Right atrium auricular region (tissue), 2 donors: ENCODE measurements at regions not wholly inside any gene's neighbourhood (a gene's known extent, or its start where the extent isn't known, plus 50 kb on each side); places are given as distances from the start of the nearest gene placed in this dataset.

ENCODE experiments used
- DNase-seq: peaks from one replicate; pipeline ENCODE4 v3.0.0-alpha.2; 2019; ENCODE audit warnings: low spot score
- H3K27ac ChIP-seq, 2 donors: fragments of 200-600 bp; sonication (generic); 1 replicate in 1 of 2; 2 replicates in 1 of 2; pipeline ENCODE4 v1.5.1; 2016 to 2019
- H3K27me3 ChIP-seq, 2 donors: fragments of 200-600 bp; sonication (generic); one replicate each; pipeline versions ENCODE4 v1.5.1 to v1.6.0; 2017 to 2019
- H3K36me3 ChIP-seq: fragments of 200-600 bp; sonication (generic); one replicate; pipeline ENCODE4 v1.5.1; 2016
- H3K4me1 ChIP-seq, 2 donors: fragments of 200-600 bp; sonication (generic); one replicate each; pipeline versions ENCODE4 v1.5.1 to v1.6.0; 2017 to 2019
- H3K4me3 ChIP-seq, 2 donors: fragments of 200-600 bp; sonication (generic); 1 replicate in 1 of 2; 2 replicates in 1 of 2; pipeline ENCODE4 v1.5.1; 2017 to 2019; ENCODE audit warnings: mild to moderate bottlenecking in 1 of 2, moderate library complexity in 1 of 2
- H3K9me3 ChIP-seq, 2 donors: fragments of 200-600 bp; sonication (generic); one replicate each; pipeline ENCODE4 v1.5.1; 2019
- CTCF ChIP-seq, 2 donors: fragments of 200-600 bp; sonication (generic); IDR thresholded peaks; one replicate each; pipeline ENCODE4 v1.5.1; 2019; ENCODE audit warnings: antibody characterized with exemption in 2 of 2

- H3K4me3 ChIP-seq, result no peak overlapping the region
- no peaks in the 10 kb centered on the region for H3K9me3 ChIP-seq
- H3K4me1 ChIP-seq, result peaks cover 0 to 9% of the 10 kb centered on the region in 2 donors
- no peaks in the 10 kb centered on the region for H3K36me3 ChIP-seq
- no peaks in the 10 kb centered on the region for H3K27me3 ChIP-seq
- no peak for TF ChIP-seq CTCF (IDR thresholded peaks at IDR 0.05)
- H3K27ac ChIP-seq, result no peak overlapping the region
- DNase-seq, result no peak
These were observed 51.6 kb upstream of the PRDM8 start for GRCh38 chr4:80145739-80146138.

- DNase-seq, result no peak
- no peaks in the 10 kb centered on the region for H3K36me3 ChIP-seq
- H3K4me3 ChIP-seq, result no peak overlapping the region
- no peaks in the 10 kb centered on the region for H3K27me3 ChIP-seq
- no peaks in the 10 kb centered on the region for H3K9me3 ChIP-seq
- H3K27ac ChIP-seq, result no peak overlapping the region
- H3K4me1 ChIP-seq, result peaks cover 0 to 9% of the 10 kb centered on the region in 2 donors
- no peak for TF ChIP-seq CTCF (IDR thresholded peaks at IDR 0.05)
These were observed 52.4 kb upstream of the PRDM8 start for GRCh38 chr4:80144676-80145470.

- no peak for TF ChIP-seq CTCF (IDR thresholded peaks at IDR 0.05)
- Histone ChIP-seq H3K4me3 (no peak overlapping the region), H3K27ac (peak overlapping the region in 1 of 2 donors; percentile 6), H3K36me3 (no peaks in the 10 kb centered on the region), H3K9me3 (no peaks in the 10 kb centered on the region), H3K27me3 (no peaks in the 10 kb centered on the region), H3K4me1 (peaks cover 0 to 9% of the 10 kb centered on the region in 2 donors)
- DNase-seq, result no peak
These were observed 54.0 kb upstream of the PRDM8 start for GRCh38 chr4:80143307-80143679.

- H3K27ac ChIP-seq, result peak overlapping the region in 1 of 2 donors; percentile 6
- TF ChIP-seq CTCF (IDR thresholded peaks at IDR 0.05), result no peak
These were observed 54.7 kb upstream of the PRDM8 start for GRCh38 chr4:80142394-80143306.

GRCh38 chr4:80141543-80141942 lies 55.8 kb upstream of the PRDM8 start:
- Histone ChIP-seq H3K9me3 (no peaks in the 10 kb centered on the region), H3K27me3 (no peaks in the 10 kb centered on the region), H3K4me3 (no peak overlapping the region), H3K4me1 (peaks cover 0 to 9% of the 10 kb centered on the region in 2 donors), H3K27ac (peak overlapping the region in 1 of 2 donors; percentile 7), H3K36me3 (no peaks in the 10 kb centered on the region)
- no peak for TF ChIP-seq CTCF (IDR thresholded peaks at IDR 0.05)
- DNase-seq, result no peak

More at GRCh38 chr4:80142394-80143306, 54.7 kb upstream of the PRDM8 start:
- Histone ChIP-seq H3K4me3 (no peak overlapping the region), H3K36me3 (no peaks in the 10 kb centered on the region), H3K27me3 (no peaks in the 10 kb centered on the region), H3K4me1 (peaks cover 0 to 9% of the 10 kb centered on the region in 2 donors), H3K9me3 (no peaks in the 10 kb centered on the region)
- DNase-seq, result no peak
